HG02885 (cell line): ENCODE measurements at regions not wholly inside any gene's neighbourhood (a gene's known extent, or its start where the extent isn't known, plus 50 kb on each side); places are given as distances from the start of the nearest gene placed in this dataset.

ENCODE experiments used
- ATAC-seq: cut with Tn5 transposase; IDR thresholded peaks from one replicate; pipeline ENCODE4 v1.9.1; 2021; ENCODE audit warnings: mild to moderate bottlenecking; ENCODE audit not compliant: unreplicated experiment, poor library complexity

- ATAC-seq = no peak
Observed at GRCh38 chr18:46421973-46422551, 235.0 kb downstream of the LOXHD1 start.

- ATAC-seq = no peak
Observed at GRCh38 chr18:46422552-46423055, 234.4 kb downstream of the LOXHD1 start.

GRCh38 chr18:46423226-46423805, 233.7 kb downstream of the LOXHD1 start:
- ATAC-seq = no peak

- ATAC-seq = no peak
Observed at GRCh38 chr18:46424898-46425297, 232.1 kb downstream of the LOXHD1 start.

- ATAC-seq = no peak
Observed at GRCh38 chr18:46425511-46425910, 231.5 kb downstream of the LOXHD1 start.

- no peak for ATAC-seq
Observed at GRCh38 chr18:46426021-46426678, 230.9 kb downstream of the LOXHD1 start.

GRCh38 chr18:46426679-46427047, 230.4 kb downstream of the LOXHD1 start:
- ATAC-seq = no peak
